Body of pancreas (tissue), 4 donors: ENCODE measurements at regions not wholly inside any gene's neighbourhood (a gene's known extent, or its start where the extent isn't known, plus 50 kb on each side); places are given as distances from the start of the nearest gene placed in this dataset.

Experiments
- CTCF ChIP-seq, 7 experiments: fragments of 450-650 bp in 4 of 7; fragments of 200-600 bp in 3 of 7; sonication (generic) in 3 of 7; IDR thresholded peaks; one replicate each; pipeline ENCODE4 v1.5.1; 2016 to 2019; ENCODE audit warnings: antibody characterized with exemption in 7 of 7
- POLR2A ChIP-seq, 3 donors: fragments of 450-650 bp; IDR thresholded peaks; one replicate each; pipeline ENCODE4 v1.6.1; 2016; ENCODE audit warnings: antibody characterized with exemption in 3 of 3, mild to moderate bottlenecking in 2 of 3

- no peak for TF ChIP-seq CTCF (IDR thresholded peaks at IDR 0.05)
- TF ChIP-seq POLR2A (IDR thresholded peaks at IDR 0.05) = no peak
Measured at GRCh38 chr22:48842976-48843375, 984.7 kb downstream of the BRD1 start.
